Right lobe of liver (tissue), 6 donors: ENCODE measurements at regions not wholly inside any gene's neighbourhood (a gene's known extent, or its start where the extent isn't known, plus 50 kb on each side); places are given as distances from the start of the nearest gene placed in this dataset.
A peak's percentile ranks its signal among the peaks of the same experiment; 100 is the strongest.

Experiments
- ATAC-seq, 4 donors: fragments of 200-7000 bp; cut with Tn5 transposase; one replicate each; pipeline ENCODE4 v1.9.1; 2020; ENCODE audit warnings: mild to moderate bottlenecking in 4 of 4, moderate library complexity in 4 of 4
- DNase-seq, 3 donors: peaks; one replicate each; pipeline ENCODE4 v3.0.0-alpha.2; 2020
- H3K27ac ChIP-seq, 3 donors: fragments of 200-600 bp; one replicate each; pipeline ENCODE4 v1.8.0; 2022
- H3K27me3 ChIP-seq, 2 donors: fragments of 200-600 bp; one replicate each; pipeline ENCODE4 v1.8.0; 2022
- H3K36me3 ChIP-seq, 4 donors: fragments of 200-600 bp; sonication (generic) in 1 of 4; one replicate each; pipeline versions ENCODE4 v1.5.1 to v1.8.0; 2017 to 2022; ENCODE audit warnings: control low read depth in 1 of 4
- H3K4me1 ChIP-seq, 4 donors: fragments of 200-600 bp; sonication (generic) in 1 of 4; one replicate each; pipeline versions ENCODE4 v1.5.1 to v1.8.0; 2017 to 2022; ENCODE audit warnings: control low read depth in 1 of 4
- H3K4me3 ChIP-seq, 3 donors: fragments of 200-600 bp; one replicate each; pipeline ENCODE4 v1.8.0; 2022
- H3K9me3 ChIP-seq, 4 donors: fragments of 200-600 bp; sonication (generic) in 1 of 4; one replicate each; pipeline versions ENCODE4 v1.5.1 to v1.8.0; 2017 to 2022; ENCODE audit warnings: control low read depth in 1 of 4
- POLR2A ChIP-seq: fragments of 450-650 bp; IDR thresholded peaks from one replicate; pipeline ENCODE4 v1.6.1; 2017; ENCODE audit warnings: antibody characterized with exemption, mild to moderate bottlenecking
- WGBS: methylation state at CpG from one replicate; pipeline ENCODE4 v1.1.6; 2018; ENCODE audit warnings: low coverage, low lambda C conversion rate; ENCODE audit not compliant: insufficient coverage; ENCODE audit errors: missing lambda C conversion rate; 5-methylcytosine and 5-hydroxymethylcytosine counted together
- intact Hi-C, 2 donors: fragments of 100-400 bp; cut with DNase I; formaldehyde crosslinking; loops; one replicate each; pipeline versions ENCODE4 v1.11.2 to v1.14.1; 2022
- TF ChIP-seq, protein P1 (sequence below), 4 donors: fragments of 200-600 bp in 3 of 4; fragments of 450-650 bp in 1 of 4; IDR thresholded peaks; one replicate each; pipeline versions ENCODE4 v1.5.1 to v1.8.0; 2016 to 2022; ENCODE audit warnings: antibody characterized with exemption in 4 of 4, mild to moderate bottlenecking in 2 of 4
- donor health status: DM: no; HTN: yes; CAD: no.
- donor health status: DM: no; HTN: no; CAD: no.
- donor health status: DM: no; HTN: no; CAD: no.
- donor health status: DM: no; HTN: yes; CAD: no.
- donor health status: DM: no; HTN: yes; CAD: no.

DNA sequence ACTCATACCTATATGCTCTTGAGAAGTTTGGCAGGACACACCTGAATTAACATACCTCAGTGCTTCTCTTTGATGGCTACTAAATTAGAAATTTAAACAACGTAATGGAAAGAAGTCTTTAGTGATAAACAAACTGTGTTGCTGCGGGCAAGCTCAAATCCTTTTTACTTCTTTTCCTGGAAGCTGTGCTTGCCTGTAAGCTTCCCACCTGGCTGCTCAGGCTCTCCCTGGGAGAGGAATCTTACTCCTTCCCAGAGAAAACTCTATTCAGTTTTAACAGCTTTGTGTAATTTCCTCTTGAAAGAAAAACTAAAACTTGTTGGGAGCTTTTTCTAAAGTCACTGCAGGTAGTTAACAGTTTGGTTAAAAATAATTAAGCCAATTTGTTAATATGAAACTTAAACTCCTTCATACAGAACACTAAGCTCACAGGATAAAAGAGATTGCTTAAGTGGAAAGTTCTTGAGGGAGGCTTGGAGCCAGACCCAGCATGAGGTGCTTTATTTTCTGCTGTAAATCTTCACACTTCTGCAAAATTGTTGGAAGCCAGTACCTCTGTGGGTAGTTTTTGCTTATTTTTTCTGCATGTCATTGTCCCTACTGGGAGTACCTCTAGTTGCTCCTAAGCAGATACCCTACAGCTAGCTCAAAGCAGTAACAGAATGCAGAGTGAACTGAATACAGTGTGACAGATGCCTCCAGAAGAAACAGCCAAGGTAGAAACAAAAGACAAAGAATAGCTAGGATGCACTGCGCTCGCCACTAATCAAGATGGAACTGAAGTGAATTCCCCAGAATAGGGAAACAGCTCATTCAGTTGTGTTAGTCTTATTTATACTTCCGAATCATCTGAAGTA is 1253.0 kb downstream of the PCDH17 start:
- 51% methylated on average over 5 of the region's 5 CpGs for WGBS
- ATAC-seq (no peak), DNase-seq (no peak)
- TF ChIP-seq POLR2A: no peak
- TF ChIP-seq, protein P1, sequence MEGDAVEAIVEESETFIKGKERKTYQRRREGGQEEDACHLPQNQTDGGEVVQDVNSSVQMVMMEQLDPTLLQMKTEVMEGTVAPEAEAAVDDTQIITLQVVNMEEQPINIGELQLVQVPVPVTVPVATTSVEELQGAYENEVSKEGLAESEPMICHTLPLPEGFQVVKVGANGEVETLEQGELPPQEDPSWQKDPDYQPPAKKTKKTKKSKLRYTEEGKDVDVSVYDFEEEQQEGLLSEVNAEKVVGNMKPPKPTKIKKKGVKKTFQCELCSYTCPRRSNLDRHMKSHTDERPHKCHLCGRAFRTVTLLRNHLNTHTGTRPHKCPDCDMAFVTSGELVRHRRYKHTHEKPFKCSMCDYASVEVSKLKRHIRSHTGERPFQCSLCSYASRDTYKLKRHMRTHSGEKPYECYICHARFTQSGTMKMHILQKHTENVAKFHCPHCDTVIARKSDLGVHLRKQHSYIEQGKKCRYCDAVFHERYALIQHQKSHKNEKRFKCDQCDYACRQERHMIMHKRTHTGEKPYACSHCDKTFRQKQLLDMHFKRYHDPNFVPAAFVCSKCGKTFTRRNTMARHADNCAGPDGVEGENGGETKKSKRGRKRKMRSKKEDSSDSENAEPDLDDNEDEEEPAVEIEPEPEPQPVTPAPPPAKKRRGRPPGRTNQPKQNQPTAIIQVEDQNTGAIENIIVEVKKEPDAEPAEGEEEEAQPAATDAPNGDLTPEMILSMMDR (IDR thresholded peaks at IDR 0.05): no peak
- H3K36me3 ChIP-seq: no peaks in the 10 kb centered on the region
- H3K9me3 ChIP-seq: peaks cover 0 to 2% (median 0%) of the 10 kb centered on the region in 4 donors
- H3K27me3 ChIP-seq: no peaks in the 10 kb centered on the region
- intact Hi-C loops: no loop called here
- H3K4me3 ChIP-seq: no peak overlapping the region
- H3K27ac ChIP-seq: no peak overlapping the region
- H3K4me1 ChIP-seq: no peaks in the 10 kb centered on the region

DNA sequence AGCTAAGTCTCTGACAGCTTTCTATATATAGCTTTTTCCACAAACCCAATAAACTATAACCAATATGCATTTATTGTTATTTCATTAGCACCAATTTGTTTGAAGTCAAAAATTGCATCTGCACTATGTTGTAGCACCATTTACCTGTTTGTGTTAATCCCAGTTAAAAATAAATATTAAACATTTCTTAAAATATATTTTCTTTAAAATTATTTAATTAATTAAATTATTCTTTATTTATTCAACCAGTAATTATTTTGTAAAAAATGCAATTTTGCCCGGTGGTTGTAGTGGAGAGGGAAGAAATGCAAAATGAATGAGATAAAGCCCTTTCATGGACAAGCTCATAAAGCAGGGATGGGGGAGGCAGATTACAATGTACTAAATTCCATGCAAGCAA is 1257.9 kb downstream of the PCDH17 start:
- ATAC-seq: no peak
- DNase-seq: no peak
- no peaks in the 10 kb centered on the region for H3K9me3 ChIP-seq
- H3K27ac ChIP-seq: no peak overlapping the region
- intact Hi-C loops: no loop called here
- H3K4me3 ChIP-seq: no peak overlapping the region
- H3K4me1 ChIP-seq: no peaks in the 10 kb centered on the region
- whole genome bisulfite sequencing: 33% methylated on average over 1 of the region's 1 CpG
- no peaks in the 10 kb centered on the region for H3K36me3 ChIP-seq
- no peaks in the 10 kb centered on the region for H3K27me3 ChIP-seq
- TF ChIP-seq, protein P1 (IDR thresholded peaks at IDR 0.05): no peak

DNA sequence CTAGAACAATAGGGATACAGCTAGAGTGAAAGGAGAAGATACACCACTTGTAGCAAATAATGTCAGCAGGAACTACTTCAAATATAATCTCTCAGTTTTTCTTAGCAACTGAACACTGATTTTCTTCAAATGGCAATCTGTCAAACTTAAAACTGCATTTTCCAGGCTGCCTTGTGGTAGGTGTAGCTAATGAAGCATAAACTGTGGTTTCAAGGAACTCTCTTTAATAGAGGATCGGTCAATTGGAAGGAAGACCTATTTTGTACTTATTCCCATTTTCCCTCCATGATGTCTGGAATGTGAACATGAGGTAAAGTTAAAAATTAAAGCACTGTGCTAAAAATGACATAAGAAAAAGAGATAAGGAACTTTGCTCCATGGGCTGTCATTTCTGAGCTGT is 1261.9 kb downstream of the PCDH17 start:
- DNase-seq: no peak
- ATAC-seq: no peak
- Histone ChIP-seq H3K27ac (no peak overlapping the region), H3K4me1 (no peaks in the 10 kb centered on the region), H3K27me3 (no peaks in the 10 kb centered on the region), H3K4me3 (no peak overlapping the region), H3K9me3 (no peaks in the 10 kb centered on the region), H3K36me3 (no peaks in the 10 kb centered on the region)
- TF ChIP-seq, protein P1 (IDR thresholded peaks at IDR 0.05): no peak
- no peak for TF ChIP-seq POLR2A
- 80% methylated on average over 1 of the region's 1 CpG for WGBS
- intact Hi-C loops: no loop called here

DNA sequence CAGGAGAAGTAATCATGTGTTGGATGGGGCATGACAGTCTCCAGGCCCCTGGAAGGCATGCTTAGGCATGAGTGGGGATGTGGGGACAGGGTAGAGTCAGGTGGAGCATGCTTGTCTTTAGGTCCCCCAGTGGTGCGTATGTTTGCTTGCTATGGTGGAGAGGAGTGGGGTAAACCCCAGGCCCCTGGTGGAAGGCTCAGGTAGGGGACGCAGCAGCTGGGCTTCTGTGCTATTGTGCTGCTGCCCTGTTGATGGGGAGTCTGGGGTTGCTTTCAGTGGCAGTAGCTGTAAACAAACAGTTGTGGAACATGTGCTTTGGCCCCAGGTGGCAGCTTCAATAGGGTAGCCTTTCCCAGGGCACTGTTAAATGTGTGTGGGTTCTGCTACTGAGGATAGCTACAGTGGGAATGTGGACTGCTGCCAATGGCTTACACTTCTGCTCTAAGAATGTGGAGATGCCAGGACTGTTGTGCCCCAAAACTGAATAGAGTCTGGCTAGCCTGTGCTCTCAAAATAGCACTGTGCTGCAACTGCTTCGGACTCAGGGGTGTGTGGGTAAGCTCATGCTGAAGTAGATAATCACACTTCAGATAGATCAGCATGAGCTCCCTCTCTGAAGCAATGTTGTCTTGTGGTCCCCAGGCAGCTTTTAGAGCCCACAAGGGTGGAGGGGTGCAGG is 1257.3 kb downstream of the DIAPH3 start:
- H3K4me1 ChIP-seq: no peaks in the 10 kb centered on the region
- no peaks in the 10 kb centered on the region for H3K9me3 ChIP-seq
- H3K4me3 ChIP-seq: no peak overlapping the region
- DNase-seq (peak in 1 of 3 donors; percentile 24), ATAC-seq (peak in 1 of 4 donors; percentile 25)
- TF ChIP-seq, protein P1 (IDR thresholded peaks at IDR 0.05): no peak
- TF ChIP-seq POLR2A: no peak
- H3K27me3 ChIP-seq: no peaks in the 10 kb centered on the region
- intact Hi-C loops: no loop called here
- WGBS: 82% methylated on average over 2 of the region's 3 CpGs
- no peaks in the 10 kb centered on the region for H3K36me3 ChIP-seq
- no peak overlapping the region for H3K27ac ChIP-seq
